ENCODE measurements at regions not wholly inside any gene's neighbourhood (a gene's known extent, or its start where the extent isn't known, plus 50 kb on each side); places are given as distances from the start of the nearest gene placed in this dataset.

- TF ChIP-seq, protein P1, sequence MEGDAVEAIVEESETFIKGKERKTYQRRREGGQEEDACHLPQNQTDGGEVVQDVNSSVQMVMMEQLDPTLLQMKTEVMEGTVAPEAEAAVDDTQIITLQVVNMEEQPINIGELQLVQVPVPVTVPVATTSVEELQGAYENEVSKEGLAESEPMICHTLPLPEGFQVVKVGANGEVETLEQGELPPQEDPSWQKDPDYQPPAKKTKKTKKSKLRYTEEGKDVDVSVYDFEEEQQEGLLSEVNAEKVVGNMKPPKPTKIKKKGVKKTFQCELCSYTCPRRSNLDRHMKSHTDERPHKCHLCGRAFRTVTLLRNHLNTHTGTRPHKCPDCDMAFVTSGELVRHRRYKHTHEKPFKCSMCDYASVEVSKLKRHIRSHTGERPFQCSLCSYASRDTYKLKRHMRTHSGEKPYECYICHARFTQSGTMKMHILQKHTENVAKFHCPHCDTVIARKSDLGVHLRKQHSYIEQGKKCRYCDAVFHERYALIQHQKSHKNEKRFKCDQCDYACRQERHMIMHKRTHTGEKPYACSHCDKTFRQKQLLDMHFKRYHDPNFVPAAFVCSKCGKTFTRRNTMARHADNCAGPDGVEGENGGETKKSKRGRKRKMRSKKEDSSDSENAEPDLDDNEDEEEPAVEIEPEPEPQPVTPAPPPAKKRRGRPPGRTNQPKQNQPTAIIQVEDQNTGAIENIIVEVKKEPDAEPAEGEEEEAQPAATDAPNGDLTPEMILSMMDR (IDR thresholded peaks at IDR 0.05 in 8 of 11, conservative IDR thresholded peaks at IDR 0.05 in 3 of 11) = no peak
- TF ChIP-seq POLR2AphosphoS5 (IDR thresholded peaks at IDR 0.05) (no peak), POLR2A (IDR thresholded peaks at IDR 0.05) (no peak)
Observed at GRCh38 chr10:108962172-108962571, 961.1 kb downstream of the XPNPEP1 start.

Data from spleen (tissue), 7 donors.